ENCODE measurements at regions not wholly inside any gene's neighbourhood (a gene's known extent, or its start where the extent isn't known, plus 50 kb on each side); places are given as distances from the start of the nearest gene placed in this dataset.

DNA sequence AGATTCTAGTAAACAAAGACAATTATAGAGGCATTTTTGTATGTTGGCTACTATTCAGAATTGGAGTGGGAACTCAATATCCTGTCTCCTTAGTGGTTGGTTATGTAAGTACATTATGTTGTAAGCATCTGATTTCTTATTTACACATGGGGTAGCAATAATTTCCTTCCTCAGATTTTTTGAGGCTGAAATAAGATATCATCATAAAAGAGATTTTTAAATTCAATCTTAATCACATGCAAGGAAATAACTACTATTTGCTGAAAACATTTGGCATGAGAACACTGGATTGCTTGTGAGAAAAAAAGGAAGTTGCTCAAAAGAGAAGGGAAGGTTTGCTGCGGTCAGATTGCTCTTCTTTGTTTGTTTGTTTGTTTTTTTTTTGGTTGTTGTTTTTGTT lies 437.7 kb upstream of the HS3ST1 start:
- H3K4me1 ChIP-seq, result no peaks in the 10 kb centered on the region
- H3K4me3 ChIP-seq, result no peak overlapping the region
- DNase-seq (ENCODE audit: low read depth in 1 of 2, low spot score in 1 of 2), result no peak
- no peak for ATAC-seq
- TF ChIP-seq NFE2L2 (conservative IDR thresholded peaks at IDR 0.05; ENCODE audit: low read length) (no peak), RARB (CRISPR knock-in tag; IDR thresholded peaks at IDR 0.05) (no peak), CHD4 (IDR thresholded peaks at IDR 0.05; ENCODE audit: borderline replicate concordance) (no peak), JUN (IDR thresholded peaks at IDR 0.05) (no peak), ZSCAN20 (CRISPR knock-in tag; IDR thresholded peaks at IDR 0.05) (no peak), POLR2A (IDR thresholded peaks at IDR 0.05; ENCODE audit: low read length) (no peak), KDM1A (IDR thresholded peaks at IDR 0.05; ENCODE audit: low read depth) (no peak), TFCP2L1 (CRISPR knock-in tag; IDR thresholded peaks at IDR 0.05) (no peak), NR3C1 (IDR thresholded peaks at IDR 0.05) (no peak), FOSL2 (IDR thresholded peaks at IDR 0.05) (no peak), FOSL2 (CRISPR knock-in tag; IDR thresholded peaks at IDR 0.05) (no peak), BHLHE40 (IDR thresholded peaks at IDR 0.05; ENCODE audit: low read depth, low read length) (no peak), FOSB (CRISPR knock-in tag; IDR thresholded peaks at IDR 0.05) (no peak), RNF2 (IDR thresholded peaks at IDR 0.05; ENCODE audit: borderline replicate concordance, low read depth) (no peak), NPAS2 (CRISPR knock-in tag; IDR thresholded peaks at IDR 0.05; ENCODE audit: borderline replicate concordance) (no peak), RAD21 (conservative IDR thresholded peaks at IDR 0.05 in 1 of 2, IDR thresholded peaks at IDR 0.05 in 1 of 2) (no peak)
- TF ChIP-seq, protein P1, sequence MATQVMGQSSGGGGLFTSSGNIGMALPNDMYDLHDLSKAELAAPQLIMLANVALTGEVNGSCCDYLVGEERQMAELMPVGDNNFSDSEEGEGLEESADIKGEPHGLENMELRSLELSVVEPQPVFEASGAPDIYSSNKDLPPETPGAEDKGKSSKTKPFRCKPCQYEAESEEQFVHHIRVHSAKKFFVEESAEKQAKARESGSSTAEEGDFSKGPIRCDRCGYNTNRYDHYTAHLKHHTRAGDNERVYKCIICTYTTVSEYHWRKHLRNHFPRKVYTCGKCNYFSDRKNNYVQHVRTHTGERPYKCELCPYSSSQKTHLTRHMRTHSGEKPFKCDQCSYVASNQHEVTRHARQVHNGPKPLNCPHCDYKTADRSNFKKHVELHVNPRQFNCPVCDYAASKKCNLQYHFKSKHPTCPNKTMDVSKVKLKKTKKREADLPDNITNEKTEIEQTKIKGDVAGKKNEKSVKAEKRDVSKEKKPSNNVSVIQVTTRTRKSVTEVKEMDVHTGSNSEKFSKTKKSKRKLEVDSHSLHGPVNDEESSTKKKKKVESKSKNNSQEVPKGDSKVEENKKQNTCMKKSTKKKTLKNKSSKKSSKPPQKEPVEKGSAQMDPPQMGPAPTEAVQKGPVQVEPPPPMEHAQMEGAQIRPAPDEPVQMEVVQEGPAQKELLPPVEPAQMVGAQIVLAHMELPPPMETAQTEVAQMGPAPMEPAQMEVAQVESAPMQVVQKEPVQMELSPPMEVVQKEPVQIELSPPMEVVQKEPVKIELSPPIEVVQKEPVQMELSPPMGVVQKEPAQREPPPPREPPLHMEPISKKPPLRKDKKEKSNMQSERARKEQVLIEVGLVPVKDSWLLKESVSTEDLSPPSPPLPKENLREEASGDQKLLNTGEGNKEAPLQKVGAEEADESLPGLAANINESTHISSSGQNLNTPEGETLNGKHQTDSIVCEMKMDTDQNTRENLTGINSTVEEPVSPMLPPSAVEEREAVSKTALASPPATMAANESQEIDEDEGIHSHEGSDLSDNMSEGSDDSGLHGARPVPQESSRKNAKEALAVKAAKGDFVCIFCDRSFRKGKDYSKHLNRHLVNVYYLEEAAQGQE (IDR thresholded peaks at IDR 0.05), result no peak
- TF ChIP-seq, protein P2, sequence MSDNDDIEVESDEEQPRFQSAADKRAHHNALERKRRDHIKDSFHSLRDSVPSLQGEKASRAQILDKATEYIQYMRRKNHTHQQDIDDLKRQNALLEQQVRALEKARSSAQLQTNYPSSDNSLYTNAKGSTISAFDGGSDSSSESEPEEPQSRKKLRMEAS (IDR thresholded peaks at IDR 0.05), result no peak
- TF ChIP-seq, protein P3, sequence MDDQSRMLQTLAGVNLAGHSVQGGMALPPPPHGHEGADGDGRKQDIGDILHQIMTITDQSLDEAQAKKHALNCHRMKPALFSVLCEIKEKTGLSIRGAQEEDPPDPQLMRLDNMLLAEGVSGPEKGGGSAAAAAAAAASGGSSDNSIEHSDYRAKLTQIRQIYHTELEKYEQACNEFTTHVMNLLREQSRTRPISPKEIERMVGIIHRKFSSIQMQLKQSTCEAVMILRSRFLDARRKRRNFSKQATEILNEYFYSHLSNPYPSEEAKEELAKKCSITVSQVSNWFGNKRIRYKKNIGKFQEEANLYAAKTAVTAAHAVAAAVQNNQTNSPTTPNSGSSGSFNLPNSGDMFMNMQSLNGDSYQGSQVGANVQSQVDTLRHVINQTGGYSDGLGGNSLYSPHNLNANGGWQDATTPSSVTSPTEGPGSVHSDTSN (IDR thresholded peaks at IDR 0.05), result no peak
- TF ChIP-seq, protein P4, sequence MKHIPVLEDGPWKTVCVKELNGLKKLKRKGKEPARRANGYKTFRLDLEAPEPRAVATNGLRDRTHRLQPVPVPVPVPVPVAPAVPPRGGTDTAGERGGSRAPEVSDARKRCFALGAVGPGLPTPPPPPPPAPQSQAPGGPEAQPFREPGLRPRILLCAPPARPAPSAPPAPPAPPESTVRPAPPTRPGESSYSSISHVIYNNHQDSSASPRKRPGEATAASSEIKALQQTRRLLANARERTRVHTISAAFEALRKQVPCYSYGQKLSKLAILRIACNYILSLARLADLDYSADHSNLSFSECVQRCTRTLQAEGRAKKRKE (CRISPR knock-in tag; IDR thresholded peaks at IDR 0.05; ENCODE audit: low read depth), result no peak
- TF ChIP-seq, protein P5, sequence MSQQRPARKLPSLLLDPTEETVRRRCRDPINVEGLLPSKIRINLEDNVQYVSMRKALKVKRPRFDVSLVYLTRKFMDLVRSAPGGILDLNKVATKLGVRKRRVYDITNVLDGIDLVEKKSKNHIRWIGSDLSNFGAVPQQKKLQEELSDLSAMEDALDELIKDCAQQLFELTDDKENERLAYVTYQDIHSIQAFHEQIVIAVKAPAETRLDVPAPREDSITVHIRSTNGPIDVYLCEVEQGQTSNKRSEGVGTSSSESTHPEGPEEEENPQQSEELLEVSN (IDR thresholded peaks at IDR 0.05; ENCODE audit: borderline replicate concordance, low read depth), result no peak
- WGBS (ENCODE audit: missing lambda C conversion rate), result 4% methylated on average over 1 of the region's 1 CpG
- no peak for FAIRE-seq
- H3K27ac ChIP-seq, result no peak overlapping the region
- no peak overlapping the region for H3K4me2 ChIP-seq
- ChIA-PET CTCF (interaction anchor here (0.5 kb wide), 1 partner anchor 101 kb away, joined by 3 read pairs; no protein-coding TSS in a partner anchor), POLR2A (no interaction called here)
- H3K9me3 ChIP-seq, result no peaks in the 10 kb centered on the region

DNA sequence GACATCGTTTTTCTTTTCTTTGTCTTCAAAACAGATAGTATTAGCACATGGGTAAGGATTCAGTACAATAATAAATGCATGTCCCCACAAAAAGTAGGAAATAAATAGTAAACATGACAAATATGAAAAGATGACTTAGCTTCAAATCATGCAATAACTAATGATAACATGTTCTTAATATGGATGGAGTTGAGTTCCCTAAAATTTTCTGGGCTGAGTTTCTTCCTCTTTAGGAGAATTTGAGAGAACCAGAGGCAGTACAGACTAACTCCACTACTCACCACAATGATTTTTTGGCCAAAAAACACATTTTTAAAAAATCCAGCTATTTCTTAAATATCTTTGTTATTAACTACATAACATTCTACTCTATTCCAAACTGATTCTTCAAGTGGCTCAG lies 432.3 kb upstream of the HS3ST1 start:
- H3K9me3 ChIP-seq, result no peaks in the 10 kb centered on the region
- no peak overlapping the region for H3K4me2 ChIP-seq
- CTCF ChIA-PET, result no interaction called here
- TF ChIP-seq TP53 (CRISPR knock-in tag; IDR thresholded peaks at IDR 0.05) (no peak), KDM1A (IDR thresholded peaks at IDR 0.05; ENCODE audit: low read depth) (no peak), POLR2A (IDR thresholded peaks at IDR 0.05; ENCODE audit: low read length) (no peak), KDM5A (IDR thresholded peaks at IDR 0.05) (no peak), FOSL2 (IDR thresholded peaks at IDR 0.05) (no peak), FOSL2 (CRISPR knock-in tag; IDR thresholded peaks at IDR 0.05) (no peak), NPAS2 (CRISPR knock-in tag; IDR thresholded peaks at IDR 0.05; ENCODE audit: borderline replicate concordance) (no peak), BHLHE40 (IDR thresholded peaks at IDR 0.05; ENCODE audit: low read depth, low read length) (no peak), NFE2L2 (conservative IDR thresholded peaks at IDR 0.05; ENCODE audit: low read length) (no peak), JUN (IDR thresholded peaks at IDR 0.05) (no peak), CBX8 (IDR thresholded peaks at IDR 0.05) (no peak), EHF (CRISPR knock-in tag; IDR thresholded peaks at IDR 0.05) (no peak), RCOR1 (IDR thresholded peaks at IDR 0.05; ENCODE audit: low read depth, low read length) (no peak), ZFP36 (IDR thresholded peaks at IDR 0.05; ENCODE audit: borderline replicate concordance, partially characterized antibody) (no peak)
- TF ChIP-seq, protein P6, sequence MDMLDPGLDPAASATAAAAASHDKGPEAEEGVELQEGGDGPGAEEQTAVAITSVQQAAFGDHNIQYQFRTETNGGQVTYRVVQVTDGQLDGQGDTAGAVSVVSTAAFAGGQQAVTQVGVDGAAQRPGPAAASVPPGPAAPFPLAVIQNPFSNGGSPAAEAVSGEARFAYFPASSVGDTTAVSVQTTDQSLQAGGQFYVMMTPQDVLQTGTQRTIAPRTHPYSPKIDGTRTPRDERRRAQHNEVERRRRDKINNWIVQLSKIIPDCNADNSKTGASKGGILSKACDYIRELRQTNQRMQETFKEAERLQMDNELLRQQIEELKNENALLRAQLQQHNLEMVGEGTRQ (IDR thresholded peaks at IDR 0.05), result no peak
- TF ChIP-seq, protein P7, sequence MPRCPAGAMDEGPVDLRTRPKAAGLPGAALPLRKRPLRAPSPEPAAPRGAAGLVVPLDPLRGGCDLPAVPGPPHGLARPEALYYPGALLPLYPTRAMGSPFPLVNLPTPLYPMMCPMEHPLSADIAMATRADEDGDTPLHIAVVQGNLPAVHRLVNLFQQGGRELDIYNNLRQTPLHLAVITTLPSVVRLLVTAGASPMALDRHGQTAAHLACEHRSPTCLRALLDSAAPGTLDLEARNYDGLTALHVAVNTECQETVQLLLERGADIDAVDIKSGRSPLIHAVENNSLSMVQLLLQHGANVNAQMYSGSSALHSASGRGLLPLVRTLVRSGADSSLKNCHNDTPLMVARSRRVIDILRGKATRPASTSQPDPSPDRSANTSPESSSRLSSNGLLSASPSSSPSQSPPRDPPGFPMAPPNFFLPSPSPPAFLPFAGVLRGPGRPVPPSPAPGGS (IDR thresholded peaks at IDR 0.05), result no peak
- TF ChIP-seq, protein P5 (IDR thresholded peaks at IDR 0.05; ENCODE audit: borderline replicate concordance, low read depth), result no peak
- H3K4me3 ChIP-seq, result no peak overlapping the region
- ATAC-seq, result no peak
- POLR2A ChIA-PET, result no interaction called here
- no peak for FAIRE-seq
- H3K4me1 ChIP-seq, result no peaks in the 10 kb centered on the region
- DNase-seq (ENCODE audit: low read depth in 1 of 2, low spot score in 1 of 2), result no peak
- WGBS (ENCODE audit: missing lambda C conversion rate), result 0% methylated on average over 1 of the region's 1 CpG
- H3K27ac ChIP-seq, result no peak overlapping the region
